HEK293 (cell line): ENCODE measurements at regions not wholly inside any gene's neighbourhood (a gene's known extent, or its start where the extent isn't known, plus 50 kb on each side); places are given as distances from the start of the nearest gene placed in this dataset.

Source experiments
- CTCF ChIA-PET: fragments of 350-600 bp; formaldehyde crosslinking; extraction: SDS; loops from one replicate; lab custom pipeline; 2021; ENCODE audit warnings: antibody characterized with exemption; lab: Yijun Ruan, JAX
- POLR2A ChIA-PET: fragments of 300-600 bp; formaldehyde crosslinking; extraction: SDS; loops from one replicate; lab custom pipeline; 2020; ENCODE audit warnings: antibody characterized with exemption, inconsistent platforms; lab: Yijun Ruan, JAX
- H3K27ac ChIP-seq: fragments of 200-500 bp; sonication (Bioruptor generic); 2 replicates; pipeline ENCODE4 v1.5.1; 2014; ENCODE audit warnings: low read depth, low read length, control low read depth, inconsistent platforms; ENCODE audit errors: extremely low read depth
- H3K36me3 ChIP-seq, 2 experiments: fragments of 200-500 bp in 1 of 2; sonication (Bioruptor generic) in 1 of 2; 1 replicate in 1 of 2; 2 replicates in 1 of 2; pipeline ENCODE4 v1.5.1; 2014 to 2017; ENCODE audit warnings: inconsistent platforms in 2 of 2, low read length in 2 of 2; ENCODE audit not compliant: control insufficient read depth in 2 of 2, insufficient read depth in 1 of 2
- H3K4me1 ChIP-seq: fragments of 200-500 bp; sonication (Bioruptor generic); 2 replicates; pipeline ENCODE4 v1.5.1; 2014; ENCODE audit warnings: mild to moderate bottlenecking, low read length, inconsistent platforms; ENCODE audit not compliant: control insufficient read depth, insufficient read depth
- H3K4me3 ChIP-seq: 2 replicates; pipeline ENCODE4 v1.5.1; 2011; ENCODE audit warnings: low read depth, mild to moderate bottlenecking, control low read depth, low read length, moderate library complexity
- H3K9me3 ChIP-seq: fragments of 200-500 bp; sonication (Bioruptor generic); 2 replicates; pipeline ENCODE4 v1.5.1; 2014; ENCODE audit warnings: low read depth, low read length, inconsistent platforms; ENCODE audit not compliant: control insufficient read depth, insufficient read depth
- GLIS2 ChIP-seq: fragments of 450-650 bp; formaldehyde crosslinking; IDR thresholded peaks from 2 replicates; pipeline ENCODE4 v1.5.1; 2016; ENCODE audit warnings: missing biosample characterization, missing genetic modification characterization
- HOXA7 ChIP-seq: sonication (generic); formaldehyde crosslinking; IDR thresholded peaks from 2 replicates; pipeline ENCODE4 v1.8.1; 2022; ENCODE audit warnings: missing genetic modification reagents, borderline replicate concordance
- HOXC10 ChIP-seq: sonication (generic); formaldehyde crosslinking; IDR thresholded peaks from 2 replicates; pipeline ENCODE4 v1.8.1; 2023; ENCODE audit warnings: mild to moderate bottlenecking, missing genetic modification reagents
- KLF10 ChIP-seq: fragments of 450-650 bp; IDR thresholded peaks from 2 replicates; pipeline ENCODE4 v1.5.1; 2018; ENCODE audit warnings: missing biosample characterization, mild to moderate bottlenecking, missing genetic modification characterization
- KLF7 ChIP-seq: fragments of 450-650 bp; formaldehyde crosslinking; IDR thresholded peaks from 2 replicates; pipeline ENCODE4 v1.5.1; 2016; ENCODE audit warnings: missing biosample characterization, missing genetic modification characterization, borderline replicate concordance
- KLF9 ChIP-seq: fragments of 450-650 bp; formaldehyde crosslinking; IDR thresholded peaks from 2 replicates; pipeline ENCODE4 v1.5.1; 2016; ENCODE audit warnings: missing biosample characterization, missing genetic modification characterization, low read depth
- REPIN1 ChIP-seq: fragments of 450-650 bp; formaldehyde crosslinking; IDR thresholded peaks from 2 replicates; pipeline ENCODE4 v1.5.1; 2017; ENCODE audit warnings: missing biosample characterization, missing genetic modification characterization, low read depth
- SCRT2 ChIP-seq: fragments of 450-650 bp; formaldehyde crosslinking; IDR thresholded peaks from 2 replicates; pipeline ENCODE4 v1.5.1; 2016; ENCODE audit warnings: missing biosample characterization, missing genetic modification characterization
- YY1 ChIP-seq: fragments of 450-650 bp; formaldehyde crosslinking; IDR thresholded peaks from 2 replicates; pipeline ENCODE4 v1.5.1; 2018; ENCODE audit warnings: missing biosample characterization, missing genetic modification characterization
- ZBTB11 ChIP-seq: fragments of 450-650 bp; formaldehyde crosslinking; conservative IDR thresholded peaks from 2 replicates; pipeline ENCODE4 v1.5.1; 2016; ENCODE audit warnings: low read depth, missing biosample characterization, missing genetic modification characterization
- ZBTB17 ChIP-seq: fragments of 450-650 bp; formaldehyde crosslinking; IDR thresholded peaks from 2 replicates; pipeline ENCODE4 v1.5.1; 2016; ENCODE audit warnings: missing biosample characterization, missing genetic modification characterization
- ZNF10 ChIP-seq: fragments of 450-650 bp; formaldehyde crosslinking; IDR thresholded peaks from 2 replicates; pipeline ENCODE4 v1.5.1; 2017; ENCODE audit warnings: missing biosample characterization, missing genetic modification characterization
- ZNF2 ChIP-seq: fragments of 450-650 bp; formaldehyde crosslinking; IDR thresholded peaks from 2 replicates; pipeline ENCODE4 v1.5.1; 2016; ENCODE audit warnings: missing biosample characterization, missing genetic modification characterization
- ZNF23 ChIP-seq: fragments of 450-650 bp; formaldehyde crosslinking; IDR thresholded peaks from 2 replicates; pipeline ENCODE4 v1.5.1; 2016; ENCODE audit warnings: missing biosample characterization, missing genetic modification characterization, borderline replicate concordance
- ZNF341 ChIP-seq: fragments of 450-650 bp; formaldehyde crosslinking; IDR thresholded peaks from 2 replicates; pipeline ENCODE4; 2016; ENCODE audit warnings: low read depth, missing biosample characterization, missing genetic modification characterization
- ZNF37A ChIP-seq: fragments of 450-650 bp; IDR thresholded peaks from 2 replicates; pipeline ENCODE4 v1.5.1; 2018; ENCODE audit warnings: missing biosample characterization, missing genetic modification characterization
- ZNF510 ChIP-seq: fragments of 450-650 bp; formaldehyde crosslinking; IDR thresholded peaks from 2 replicates; pipeline ENCODE4 v1.5.1; 2018; ENCODE audit warnings: mild to moderate bottlenecking, missing genetic modification characterization, missing biosample characterization; ENCODE audit not compliant: insufficient replicate concordance
- ZNF585B ChIP-seq: fragments of 450-650 bp; formaldehyde crosslinking; IDR thresholded peaks from 2 replicates; pipeline ENCODE4 v1.5.1; 2016; ENCODE audit warnings: missing biosample characterization, missing genetic modification characterization
- ZNF610 ChIP-seq: fragments of 450-650 bp; formaldehyde crosslinking; IDR thresholded peaks from 2 replicates; pipeline ENCODE4 v1.5.1; 2016; ENCODE audit warnings: missing biosample characterization, missing genetic modification characterization, borderline replicate concordance
- ZNF624 ChIP-seq: fragments of 450-650 bp; formaldehyde crosslinking; IDR thresholded peaks from 2 replicates; pipeline ENCODE4 v1.5.1; 2017; ENCODE audit warnings: missing biosample characterization, missing genetic modification characterization
- ZNF654 ChIP-seq: fragments of 450-650 bp; formaldehyde crosslinking; IDR thresholded peaks from 2 replicates; pipeline ENCODE4 v1.5.1; 2016; ENCODE audit warnings: low read depth, missing biosample characterization, missing genetic modification characterization
- ZNF660 ChIP-seq: fragments of 450-650 bp; IDR thresholded peaks from 2 replicates; pipeline ENCODE4 v1.5.1; 2018; ENCODE audit warnings: missing biosample characterization, mild to moderate bottlenecking, missing genetic modification characterization
- ZNF704 ChIP-seq: fragments of 450-650 bp; formaldehyde crosslinking; IDR thresholded peaks from 2 replicates; pipeline ENCODE4 v1.5.1; 2016; ENCODE audit warnings: missing biosample characterization, missing genetic modification characterization
- ZNF707 ChIP-seq: fragments of 450-650 bp; formaldehyde crosslinking; IDR thresholded peaks from 2 replicates; pipeline ENCODE4 v1.5.1; 2016; ENCODE audit warnings: missing biosample characterization, missing genetic modification characterization
- ZNF776 ChIP-seq: fragments of 450-650 bp; formaldehyde crosslinking; IDR thresholded peaks from 2 replicates; pipeline ENCODE4 v1.5.0; 2017; ENCODE audit warnings: missing biosample characterization, missing genetic modification characterization, borderline replicate concordance
- ZNF830 ChIP-seq: fragments of 450-650 bp; IDR thresholded peaks from 2 replicates; pipeline ENCODE4 v1.5.0; 2018; ENCODE audit warnings: missing biosample characterization, missing genetic modification characterization, low read depth, mild to moderate bottlenecking, moderate library complexity
- ZNF837 ChIP-seq: fragments of 450-650 bp; formaldehyde crosslinking; IDR thresholded peaks from 2 replicates; pipeline ENCODE4 v1.5.1; 2016; ENCODE audit warnings: missing biosample characterization, missing genetic modification characterization

- Histone ChIP-seq H3K4me3 (no peak overlapping the region), H3K36me3 (no peaks in the 10 kb centered on the region), H3K9me3 (no peaks in the 10 kb centered on the region), H3K4me1 (no peaks in the 10 kb centered on the region), H3K27ac (no peak overlapping the region)
- POLR2A ChIA-PET = no interaction called here
- TF ChIP-seq ZNF624 (tag by site-specific recombination) (no peak), ZNF510 (tag by site-specific recombination) (no peak), ZNF2 (tag by site-specific recombination) (no peak), ZNF585B (no peak), SCRT2 (tag by site-specific recombination) (no peak), ZNF776 (no peak), KLF7 (tag by site-specific recombination) (no peak), ZNF10 (tag by site-specific recombination) (no peak), ZNF654 (tag by site-specific recombination) (no peak), ZNF660 (no peak), HOXA7 (CRISPR knock-in tag) (no peak), ZNF837 (no peak)
- CTCF ChIA-PET = no interaction called here
These were observed 130.0 kb upstream of the GPC1 start for GRCh38 chr2:240305369-240305962.

GRCh38 chr2:240306185-240306584, 129.3 kb upstream of the GPC1 start:
- H3K4me3 ChIP-seq = no peak overlapping the region
- TF ChIP-seq KLF9 (tag by site-specific recombination) = no peak
- TF ChIP-seq ZNF610 = no peak
- TF ChIP-seq, all 188 proteins: peak for 0
- Histone ChIP-seq H3K4me1 (no peaks in the 10 kb centered on the region), H3K36me3 (no peaks in the 10 kb centered on the region), H3K9me3 (no peaks in the 10 kb centered on the region), H3K27ac (no peak overlapping the region)
- CTCF ChIA-PET = interaction anchor here (0.6 to 1.1 kb wide), 2 partner anchors 8 to 280 kb away, joined by 3 read pairs; no protein-coding TSS in a partner anchor
- POLR2A ChIA-PET = no interaction called here

GRCh38 chr2:240308111-240308651, 127.3 kb upstream of the GPC1 start:
- H3K36me3 ChIP-seq = no peaks in the 10 kb centered on the region
- H3K4me1 ChIP-seq = no peaks in the 10 kb centered on the region
- ChIA-PET CTCF (no interaction called here), POLR2A (no interaction called here)
- no peak overlapping the region for H3K4me3 ChIP-seq
- TF ChIP-seq ZNF830 (tag by site-specific recombination) = no peak
- TF ChIP-seq KLF10 (tag by site-specific recombination) = no peak
- no peak for TF ChIP-seq HOXC10 (CRISPR knock-in tag)
- TF ChIP-seq ZNF776 = no peak
- no peak for TF ChIP-seq ZNF37A (tag by site-specific recombination)
- no peak overlapping the region for H3K27ac ChIP-seq
- H3K9me3 ChIP-seq = no peaks in the 10 kb centered on the region

- H3K27ac ChIP-seq = no peak overlapping the region
- H3K4me1 ChIP-seq = no peaks in the 10 kb centered on the region
- POLR2A ChIA-PET = no interaction called here
- H3K4me3 ChIP-seq = no peak overlapping the region
- CTCF ChIA-PET = no interaction called here
- H3K9me3 ChIP-seq = no peaks in the 10 kb centered on the region
- H3K36me3 ChIP-seq = no peaks in the 10 kb centered on the region
- no peak for TF ChIP-seq ZBTB17 (tag by site-specific recombination)
- TF ChIP-seq ZNF707 (tag by site-specific recombination) = no peak
- no peak for TF ChIP-seq REPIN1 (tag by site-specific recombination)
- no peak for TF ChIP-seq YY1 (tag by site-specific recombination)
- no peak for TF ChIP-seq ZNF341 (tag by site-specific recombination)
- TF ChIP-seq GLIS2 (tag by site-specific recombination) = no peak
- no peak for TF ChIP-seq KLF9 (tag by site-specific recombination)
- no peak for TF ChIP-seq ZNF23 (tag by site-specific recombination)
- TF ChIP-seq ZNF704 (tag by site-specific recombination) = no peak
- TF ChIP-seq ZNF660 = no peak
- TF ChIP-seq ZBTB11 (tag by site-specific recombination) = no peak
These were observed 126.2 kb upstream of the GPC1 start for GRCh38 chr2:240309214-240309613.
